Natural killer cell (primary cell): ENCODE measurements at regions not wholly inside any gene's neighbourhood (a gene's known extent, or its start where the extent isn't known, plus 50 kb on each side); places are given as distances from the start of the nearest gene placed in this dataset.

Experiments used
- ATAC-seq, 3 donors: fragments of 150-1000 bp in 2 of 3; fragments of 200-7000 bp in 1 of 3; cut with Tn5 transposase; 1 replicate in 1 of 3; 2 replicates in 2 of 3; pipeline ENCODE4 v1.10.0; 2021; ENCODE audit warnings: mild to moderate bottlenecking in 2 of 3, moderate library complexity in 2 of 3
- DNase-seq, 2 donors: peaks; one replicate each; pipeline versions ENCODE4 v3.0.0 to v3.0.0-alpha.2; 2013 to 2021; ENCODE audit warnings: mixed read lengths in 1 of 2
- H3K27ac ChIP-seq: one replicate; pipeline ENCODE4 v1.5.1; 2013; ENCODE audit warnings: mild to moderate bottlenecking, low read length
- H3K27me3 ChIP-seq: one replicate; pipeline ENCODE4 v1.6.1; 2013; ENCODE audit warnings: low read length; ENCODE audit not compliant: control insufficient read depth, insufficient read depth
- H3K36me3 ChIP-seq: one replicate; pipeline ENCODE4 v1.6.1; 2013; ENCODE audit warnings: low read length; ENCODE audit not compliant: control insufficient read depth, insufficient read depth
- H3K4me1 ChIP-seq: one replicate; pipeline ENCODE4 v1.6.1; 2013; ENCODE audit warnings: low read length; ENCODE audit not compliant: control insufficient read depth, insufficient read depth
- H3K4me3 ChIP-seq: one replicate; pipeline ENCODE4 v1.5.1; 2013; ENCODE audit warnings: low read length
- H3K9me3 ChIP-seq: one replicate; pipeline ENCODE4 v1.6.1; 2013; ENCODE audit warnings: low read length; ENCODE audit not compliant: control insufficient read depth, insufficient read depth
- H3K27ac Mint-ChIP-seq, 2 donors: one replicate each; pipeline ENCODE4 v1.8.0; 2022; ENCODE audit warnings: mild to moderate bottlenecking in 2 of 2, mixed read lengths in 2 of 2, moderate library complexity in 1 of 2
- H3K27me3 Mint-ChIP-seq, 2 donors: one replicate each; pipeline ENCODE4 v1.8.0; 2022; ENCODE audit warnings: low read depth in 2 of 2, mixed read lengths in 2 of 2
- H3K36me3 Mint-ChIP-seq: one replicate; pipeline ENCODE4 v1.8.0; 2022; ENCODE audit warnings: mixed read lengths
- H3K4me1 Mint-ChIP-seq, 2 donors: one replicate each; pipeline ENCODE4 v1.8.0; 2022; ENCODE audit warnings: mixed read lengths in 2 of 2
- H3K4me3 Mint-ChIP-seq: one replicate; pipeline ENCODE4 v1.8.0; 2022; ENCODE audit warnings: mild to moderate bottlenecking, moderate library complexity, mixed read lengths
- H3K9me3 Mint-ChIP-seq, 2 donors: one replicate each; pipeline ENCODE4 v1.8.0; 2022; ENCODE audit warnings: mixed read lengths in 2 of 2
- WGBS: methylation state at CpG from one replicate; pipeline ENCODE4 v1.1.7; 2013; ENCODE audit warnings: missing lambda C conversion rate; ENCODE audit not compliant: insufficient coverage; 5-methylcytosine and 5-hydroxymethylcytosine counted together
- intact Hi-C: fragments of 100-400 bp; cut with micrococcal nuclease; formaldehyde crosslinking; loops from one replicate; pipeline ENCODE4 v1.14.2; 2022
- TF ChIP-seq, protein P1 (sequence below): fragments of 200-600 bp; IDR thresholded peaks from one replicate; pipeline ENCODE4 v1.8.0; 2022; ENCODE audit warnings: antibody characterized with exemption

GRCh38 chr13:111636804-111637203 lies 316.4 kb downstream of the TEX29 start:
- no peaks in the 10 kb centered on the region for H3K27me3 Mint-ChIP-seq
- no peak overlapping the region for H3K4me3 Mint-ChIP-seq
- H3K36me3 Mint-ChIP-seq = no peaks in the 10 kb centered on the region
- TF ChIP-seq, protein P1, sequence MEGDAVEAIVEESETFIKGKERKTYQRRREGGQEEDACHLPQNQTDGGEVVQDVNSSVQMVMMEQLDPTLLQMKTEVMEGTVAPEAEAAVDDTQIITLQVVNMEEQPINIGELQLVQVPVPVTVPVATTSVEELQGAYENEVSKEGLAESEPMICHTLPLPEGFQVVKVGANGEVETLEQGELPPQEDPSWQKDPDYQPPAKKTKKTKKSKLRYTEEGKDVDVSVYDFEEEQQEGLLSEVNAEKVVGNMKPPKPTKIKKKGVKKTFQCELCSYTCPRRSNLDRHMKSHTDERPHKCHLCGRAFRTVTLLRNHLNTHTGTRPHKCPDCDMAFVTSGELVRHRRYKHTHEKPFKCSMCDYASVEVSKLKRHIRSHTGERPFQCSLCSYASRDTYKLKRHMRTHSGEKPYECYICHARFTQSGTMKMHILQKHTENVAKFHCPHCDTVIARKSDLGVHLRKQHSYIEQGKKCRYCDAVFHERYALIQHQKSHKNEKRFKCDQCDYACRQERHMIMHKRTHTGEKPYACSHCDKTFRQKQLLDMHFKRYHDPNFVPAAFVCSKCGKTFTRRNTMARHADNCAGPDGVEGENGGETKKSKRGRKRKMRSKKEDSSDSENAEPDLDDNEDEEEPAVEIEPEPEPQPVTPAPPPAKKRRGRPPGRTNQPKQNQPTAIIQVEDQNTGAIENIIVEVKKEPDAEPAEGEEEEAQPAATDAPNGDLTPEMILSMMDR = no peak
- no peaks in the 10 kb centered on the region for H3K4me1 Mint-ChIP-seq
- no peak overlapping the region for H3K27ac Mint-ChIP-seq
- 85% methylated on average over 11 of the region's 11 CpGs for WGBS
- DNase-seq = no peak
- Histone ChIP-seq H3K36me3 (no peaks in the 10 kb centered on the region), H3K4me3 (no peak overlapping the region), H3K9me3 (no peaks in the 10 kb centered on the region), H3K27me3 (no peaks in the 10 kb centered on the region), H3K27ac (no peak overlapping the region), H3K4me1 (no peaks in the 10 kb centered on the region)
- no peak for ATAC-seq
- no peaks in the 10 kb centered on the region for H3K9me3 Mint-ChIP-seq
- intact Hi-C loops = no loop called here

DNA sequence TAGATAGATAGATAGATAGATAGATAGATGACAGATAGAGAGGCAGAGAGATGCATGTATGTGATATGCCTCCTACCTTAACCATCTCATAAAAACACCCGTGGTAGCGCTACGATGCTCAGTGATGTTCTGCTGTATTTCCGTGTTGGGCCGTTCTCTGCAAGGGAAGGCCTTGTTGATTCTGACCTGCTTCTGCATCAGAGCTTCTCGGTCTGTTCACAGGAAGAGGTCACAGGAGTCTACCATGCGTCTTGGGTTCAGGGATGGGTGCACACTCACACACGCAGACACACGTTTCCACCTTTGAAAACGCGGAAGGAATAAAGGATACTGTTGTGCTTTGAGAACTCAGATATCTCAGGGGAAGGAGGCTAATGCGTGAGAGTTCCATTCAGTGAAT lies 316.9 kb downstream of the TEX29 start:
- no peak overlapping the region for H3K4me3 Mint-ChIP-seq
- no peaks in the 10 kb centered on the region for H3K27me3 ChIP-seq
- TF ChIP-seq, protein P1 = no peak
- ATAC-seq (no peak), DNase-seq (no peak)
- H3K4me3 ChIP-seq = no peak overlapping the region
- no peaks in the 10 kb centered on the region for H3K36me3 Mint-ChIP-seq
- H3K27me3 Mint-ChIP-seq = no peaks in the 10 kb centered on the region
- intact Hi-C loops = no loop called here
- 95% methylated on average over 12 of the region's 12 CpGs for WGBS
- H3K9me3 ChIP-seq = no peaks in the 10 kb centered on the region
- H3K4me1 ChIP-seq = no peaks in the 10 kb centered on the region
- H3K9me3 Mint-ChIP-seq = no peaks in the 10 kb centered on the region
- no peaks in the 10 kb centered on the region for H3K4me1 Mint-ChIP-seq
- no peak overlapping the region for H3K27ac Mint-ChIP-seq
- no peaks in the 10 kb centered on the region for H3K36me3 ChIP-seq
- no peak overlapping the region for H3K27ac ChIP-seq

- TF ChIP-seq, protein P1 = no peak
- Mint-ChIP-seq H3K36me3 (no peaks in the 10 kb centered on the region), H3K4me3 (no peak overlapping the region), H3K9me3 (no peaks in the 10 kb centered on the region), H3K4me1 (no peaks in the 10 kb centered on the region), H3K27ac (no peak overlapping the region), H3K27me3 (no peaks in the 10 kb centered on the region)
- DNase-seq = no peak
- H3K27me3 ChIP-seq = no peaks in the 10 kb centered on the region
- H3K4me3 ChIP-seq = no peak overlapping the region
- H3K4me1 ChIP-seq = no peaks in the 10 kb centered on the region
- ATAC-seq = no peak
- no peaks in the 10 kb centered on the region for H3K9me3 ChIP-seq
- intact Hi-C loops = no loop called here
- no peaks in the 10 kb centered on the region for H3K36me3 ChIP-seq
- H3K27ac ChIP-seq = no peak overlapping the region
- WGBS = 92% methylated on average over 1 of the region's 1 CpG
These were observed 317.8 kb downstream of the TEX29 start for GRCh38 chr13:111638233-111638632.

GRCh38 chr13:111639196-111639705 lies 318.8 kb downstream of the TEX29 start:
- DNase-seq = no peak
- Mint-ChIP-seq H3K27ac (no peak overlapping the region), H3K4me1 (no peaks in the 10 kb centered on the region), H3K9me3 (no peaks in the 10 kb centered on the region), H3K27me3 (no peaks in the 10 kb centered on the region), H3K4me3 (no peak overlapping the region), H3K36me3 (no peaks in the 10 kb centered on the region)
- H3K4me3 ChIP-seq = no peak overlapping the region
- H3K27ac ChIP-seq = no peak overlapping the region
- no peak for ATAC-seq
- WGBS = 59% methylated on average over 7 of the region's 10 CpGs
- no peaks in the 10 kb centered on the region for H3K4me1 ChIP-seq
- no peaks in the 10 kb centered on the region for H3K9me3 ChIP-seq
- TF ChIP-seq, protein P1 = no peak
- H3K36me3 ChIP-seq = no peaks in the 10 kb centered on the region
- intact Hi-C loops = no loop called here
- H3K27me3 ChIP-seq = no peaks in the 10 kb centered on the region
